Gastroesophageal sphincter (tissue), 4 donors: ENCODE measurements at regions not wholly inside any gene's neighbourhood (a gene's known extent, or its start where the extent isn't known, plus 50 kb on each side); places are given as distances from the start of the nearest gene placed in this dataset.

Source experiments
- ATAC-seq: fragments of 150-250 bp; one replicate; pipeline ENCODE4 v1.9.1; 2016; ENCODE audit warnings: mild to moderate bottlenecking, moderate library complexity
- H3K27ac ChIP-seq, 4 donors: fragments of 200-600 bp; sonication (generic) in 3 of 4; 1 replicate in 3 of 4; 2 replicates in 1 of 4; pipeline ENCODE4 v1.5.1; 2016 to 2019
- H3K27me3 ChIP-seq: fragments of 200-600 bp; sonication (generic); one replicate; pipeline ENCODE4 v1.5.1; 2019
- H3K36me3 ChIP-seq, 2 donors: fragments of 200-600 bp; sonication (generic); one replicate each; pipeline ENCODE4 v1.5.1; 2019; ENCODE audit warnings: control low read depth in 1 of 2
- H3K4me1 ChIP-seq, 3 donors: fragments of 200-600 bp; sonication (generic); 1 replicate in 2 of 3; 2 replicates in 1 of 3; pipeline ENCODE4 v1.5.1; 2016 to 2019; ENCODE audit warnings: control low read depth in 2 of 3
- H3K4me3 ChIP-seq, 2 donors: fragments of 200-600 bp; sonication (generic); one replicate each; pipeline ENCODE4 v1.5.1; 2019; ENCODE audit warnings: mild to moderate bottlenecking in 1 of 2, moderate library complexity in 1 of 2
- H3K9me3 ChIP-seq, 3 donors: fragments of 200-600 bp; sonication (generic); one replicate each; pipeline ENCODE4 v1.5.1; 2017 to 2019; ENCODE audit warnings: control low read depth in 2 of 3
- EP300 ChIP-seq: sonication (generic); formaldehyde crosslinking; IDR thresholded peaks from one replicate; pipeline ENCODE4 v1.6.1; 2017; ENCODE audit warnings: antibody characterized with exemption, mild to moderate bottlenecking
- POLR2A ChIP-seq, 2 donors: fragments of 450-650 bp; IDR thresholded peaks; one replicate each; pipeline ENCODE4 v1.6.1; 2017; ENCODE audit warnings: antibody characterized with exemption in 2 of 2, mild to moderate bottlenecking in 2 of 2, moderate library complexity in 1 of 2
- POLR2AphosphoS5 ChIP-seq: sonication (generic); formaldehyde crosslinking; IDR thresholded peaks from one replicate; pipeline ENCODE4 v1.6.1; 2017; ENCODE audit warnings: antibody characterized with exemption
- WGBS, 2 donors: methylation state at CpG; one replicate each; pipeline ENCODE4 v1.1.5; 2018; ENCODE audit warnings: low coverage in 1 of 2; 5-methylcytosine and 5-hydroxymethylcytosine counted together
- TF ChIP-seq, protein P1 (sequence below), 4 experiments: fragments of 200-600 bp in 2 of 4; fragments of 450-650 bp in 2 of 4; sonication (generic) in 1 of 4; IDR thresholded peaks; one replicate each; pipeline ENCODE4 v1.5.1; 2017 to 2019; ENCODE audit warnings: antibody characterized with exemption in 4 of 4, mild to moderate bottlenecking in 2 of 4, moderate library complexity in 2 of 4

DNA sequence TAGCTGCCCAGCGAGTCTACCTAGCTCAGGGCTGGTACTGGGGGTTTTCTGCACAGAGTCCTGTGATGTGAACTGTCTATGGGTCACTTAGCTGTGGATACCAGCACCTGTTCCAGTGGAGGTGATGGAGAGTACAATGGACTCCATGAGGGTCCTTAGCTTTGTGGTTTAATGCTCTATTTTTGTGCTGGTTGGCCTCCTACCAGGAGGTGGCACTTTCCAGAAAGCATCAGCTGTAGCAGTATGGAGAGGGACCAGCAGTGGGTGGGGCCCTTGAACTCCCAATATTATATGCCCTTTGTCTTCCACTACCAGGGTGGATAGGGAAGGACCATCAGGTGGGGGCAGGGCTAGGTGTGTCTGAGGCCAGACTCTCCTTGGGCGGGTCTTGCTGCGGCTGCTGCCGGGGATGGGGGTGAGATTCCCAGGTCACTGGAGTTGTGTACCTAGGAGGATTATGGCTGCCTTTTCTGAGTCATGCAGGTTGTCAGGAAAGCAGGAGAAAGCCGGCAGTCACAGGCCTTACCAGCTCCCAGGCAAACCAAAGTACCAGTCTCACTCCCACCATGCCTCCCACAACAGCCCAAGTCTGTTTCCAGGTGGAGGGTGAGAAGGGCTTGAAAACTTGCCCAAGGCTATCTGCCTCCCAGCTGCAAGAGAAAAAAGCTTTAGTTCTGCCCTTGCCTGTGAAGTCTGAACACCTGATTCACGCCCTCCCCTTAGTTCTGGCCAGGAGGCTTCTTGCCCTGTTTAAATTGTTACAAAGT is 163.0 kb upstream of the NUDT4 start:
- no peak overlapping the region for H3K27ac ChIP-seq
- TF ChIP-seq EP300 (no peak), POLR2A (IDR thresholded peaks at IDR 0.05) (no peak), POLR2AphosphoS5 (no peak)
- TF ChIP-seq, protein P1, sequence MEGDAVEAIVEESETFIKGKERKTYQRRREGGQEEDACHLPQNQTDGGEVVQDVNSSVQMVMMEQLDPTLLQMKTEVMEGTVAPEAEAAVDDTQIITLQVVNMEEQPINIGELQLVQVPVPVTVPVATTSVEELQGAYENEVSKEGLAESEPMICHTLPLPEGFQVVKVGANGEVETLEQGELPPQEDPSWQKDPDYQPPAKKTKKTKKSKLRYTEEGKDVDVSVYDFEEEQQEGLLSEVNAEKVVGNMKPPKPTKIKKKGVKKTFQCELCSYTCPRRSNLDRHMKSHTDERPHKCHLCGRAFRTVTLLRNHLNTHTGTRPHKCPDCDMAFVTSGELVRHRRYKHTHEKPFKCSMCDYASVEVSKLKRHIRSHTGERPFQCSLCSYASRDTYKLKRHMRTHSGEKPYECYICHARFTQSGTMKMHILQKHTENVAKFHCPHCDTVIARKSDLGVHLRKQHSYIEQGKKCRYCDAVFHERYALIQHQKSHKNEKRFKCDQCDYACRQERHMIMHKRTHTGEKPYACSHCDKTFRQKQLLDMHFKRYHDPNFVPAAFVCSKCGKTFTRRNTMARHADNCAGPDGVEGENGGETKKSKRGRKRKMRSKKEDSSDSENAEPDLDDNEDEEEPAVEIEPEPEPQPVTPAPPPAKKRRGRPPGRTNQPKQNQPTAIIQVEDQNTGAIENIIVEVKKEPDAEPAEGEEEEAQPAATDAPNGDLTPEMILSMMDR (IDR thresholded peaks at IDR 0.05), result no peak
- H3K4me1 ChIP-seq, result no peaks in the 10 kb centered on the region
- H3K4me3 ChIP-seq, result no peak overlapping the region
- no peaks in the 10 kb centered on the region for H3K27me3 ChIP-seq
- no peak for ATAC-seq
- H3K36me3 ChIP-seq, result no peaks in the 10 kb centered on the region
- WGBS, 2 donors, result 60 to 100% methylated on average over 3 of the region's 6 CpGs
- H3K9me3 ChIP-seq, result no peaks in the 10 kb centered on the region

GRCh38 chr12:93215290-93215678 is 162.4 kb upstream of the NUDT4 start:
- 50 to 100% methylated on average over 1 of the region's 1 CpG for whole genome bisulfite sequencing, 2 donors
- Histone ChIP-seq H3K9me3 (no peaks in the 10 kb centered on the region), H3K36me3 (no peaks in the 10 kb centered on the region), H3K27me3 (no peaks in the 10 kb centered on the region), H3K4me1 (no peaks in the 10 kb centered on the region), H3K4me3 (no peak overlapping the region), H3K27ac (no peak overlapping the region)
- ATAC-seq, result no peak
- TF ChIP-seq, protein P1 (IDR thresholded peaks at IDR 0.05), result no peak
- TF ChIP-seq POLR2AphosphoS5, result no peak
- TF ChIP-seq EP300, result no peak
- no peak for TF ChIP-seq POLR2A (IDR thresholded peaks at IDR 0.05)

GRCh38 chr12:93219947-93220346 is 157.8 kb upstream of the NUDT4 start:
- Histone ChIP-seq H3K4me3 (no peak overlapping the region), H3K4me1 (peaks cover 0 to 10% (median 0%) of the 10 kb centered on the region in 3 donors), H3K27me3 (no peaks in the 10 kb centered on the region), H3K9me3 (no peaks in the 10 kb centered on the region), H3K36me3 (no peaks in the 10 kb centered on the region), H3K27ac (no peak overlapping the region)
- TF ChIP-seq POLR2AphosphoS5 (no peak), POLR2A (IDR thresholded peaks at IDR 0.05) (no peak), EP300 (no peak)
- TF ChIP-seq, protein P1 (IDR thresholded peaks at IDR 0.05), result no peak
- whole genome bisulfite sequencing, 2 donors, result 63 to 88% methylated on average over 1 to 2 of the region's 2 CpGs
- no peak for ATAC-seq

DNA sequence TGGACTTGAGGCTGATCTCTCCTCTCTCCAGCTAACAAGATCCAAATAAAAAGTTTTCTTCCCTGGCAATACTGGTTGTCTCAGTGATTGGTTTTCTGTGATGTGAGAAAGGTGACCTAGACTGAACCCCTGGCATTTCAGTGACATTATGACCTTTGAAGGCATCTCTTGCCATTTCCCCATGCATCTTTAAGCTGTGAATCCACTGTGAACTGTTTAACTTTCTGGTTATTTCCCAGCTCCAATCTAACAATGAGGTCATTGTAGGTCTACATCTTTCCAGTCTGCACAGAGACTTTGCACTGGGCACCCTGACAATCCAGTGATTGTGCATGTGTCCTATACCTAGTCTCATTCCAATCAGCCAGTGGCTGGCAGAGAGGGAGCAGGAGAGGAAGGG is 155.9 kb upstream of the NUDT4 start:
- Histone ChIP-seq H3K27ac (no peak overlapping the region), H3K9me3 (no peaks in the 10 kb centered on the region), H3K4me3 (no peak overlapping the region), H3K36me3 (no peaks in the 10 kb centered on the region), H3K27me3 (no peaks in the 10 kb centered on the region), H3K4me1 (peaks cover 0 to 10% (median 0%) of the 10 kb centered on the region in 3 donors)
- TF ChIP-seq, protein P1 (IDR thresholded peaks at IDR 0.05), result no peak
- no peak for TF ChIP-seq POLR2AphosphoS5
- no peak for TF ChIP-seq EP300
- no peak for TF ChIP-seq POLR2A (IDR thresholded peaks at IDR 0.05)
- ATAC-seq, result no peak
